Suprapubic skin (tissue), 4 donors: ENCODE measurements at regions not wholly inside any gene's neighbourhood (a gene's known extent, or its start where the extent isn't known, plus 50 kb on each side); places are given as distances from the start of the nearest gene placed in this dataset.

Experiments used
- DNase-seq, 2 donors: peaks; one replicate each; pipeline ENCODE4 v3.0.0-alpha.2; 2019; ENCODE audit warnings: low spot score in 2 of 2
- H3K27ac ChIP-seq: fragments of 200-600 bp; sonication (generic); one replicate; pipeline ENCODE4 v1.5.1; 2019
- H3K27me3 ChIP-seq: fragments of 200-600 bp; sonication (generic); one replicate; pipeline ENCODE4 v1.5.1; 2019
- H3K36me3 ChIP-seq: fragments of 200-600 bp; sonication (generic); one replicate; pipeline ENCODE4 v1.5.1; 2019
- H3K4me1 ChIP-seq: fragments of 200-600 bp; sonication (generic); one replicate; pipeline ENCODE4 v1.5.1; 2019
- H3K4me3 ChIP-seq: fragments of 200-600 bp; sonication (generic); one replicate; pipeline ENCODE4 v1.5.1; 2019; ENCODE audit warnings: mild to moderate bottlenecking
- H3K9me3 ChIP-seq: fragments of 200-600 bp; sonication (generic); one replicate; pipeline ENCODE4 v1.5.1; 2019
- CTCF ChIP-seq, 2 donors: fragments of 200-600 bp in 1 of 2; fragments of 450-650 bp in 1 of 2; sonication (generic) in 1 of 2; IDR thresholded peaks; one replicate each; pipeline ENCODE4 v1.5.1; 2016 to 2019; ENCODE audit warnings: antibody characterized with exemption in 2 of 2, mild to moderate bottlenecking in 1 of 2, moderate library complexity in 1 of 2
- EP300 ChIP-seq: sonication (generic); formaldehyde crosslinking; IDR thresholded peaks from one replicate; pipeline ENCODE4 v1.6.1; 2017; ENCODE audit warnings: antibody characterized with exemption
- POLR2A ChIP-seq, 2 donors: fragments of 450-650 bp; IDR thresholded peaks; one replicate each; pipeline ENCODE4 v1.6.1; 2017; ENCODE audit warnings: antibody characterized with exemption in 2 of 2, mild to moderate bottlenecking in 2 of 2, moderate library complexity in 2 of 2
- POLR2AphosphoS5 ChIP-seq, 3 donors: sonication (generic); formaldehyde crosslinking; IDR thresholded peaks; one replicate each; pipeline ENCODE4 v1.6.1; 2017; ENCODE audit warnings: antibody characterized with exemption in 3 of 3
- WGBS: methylation state at CpG from one replicate; pipeline ENCODE4 v1.1.5; 2018; 5-methylcytosine and 5-hydroxymethylcytosine counted together

- no peak for TF ChIP-seq POLR2A (IDR thresholded peaks at IDR 0.05)
- TF ChIP-seq POLR2AphosphoS5 (IDR thresholded peaks at IDR 0.05), result no peak
- no peak for TF ChIP-seq EP300
- TF ChIP-seq CTCF (IDR thresholded peaks at IDR 0.05), result no peak
- 54% methylated on average over 6 of the region's 8 CpGs for WGBS
- no peaks in the 10 kb centered on the region for H3K9me3 ChIP-seq
- no peak overlapping the region for H3K4me3 ChIP-seq
- DNase-seq, result peak in 1 of 2 donors; percentile 71
- H3K27ac ChIP-seq, result no peak overlapping the region
- no peaks in the 10 kb centered on the region for H3K4me1 ChIP-seq
- no peaks in the 10 kb centered on the region for H3K36me3 ChIP-seq
- H3K27me3 ChIP-seq, result peaks cover 10% of the 10 kb centered on the region
These were observed 164.6 kb downstream of the IGLL1 start for GRCh38 chr22:23415490-23415851.

- Histone ChIP-seq H3K27me3 (peaks cover 10% of the 10 kb centered on the region), H3K4me1 (no peaks in the 10 kb centered on the region), H3K27ac (no peak overlapping the region), H3K36me3 (no peaks in the 10 kb centered on the region), H3K4me3 (no peak overlapping the region), H3K9me3 (no peaks in the 10 kb centered on the region)
- 80% methylated on average over 15 of the region's 38 CpGs for WGBS
- TF ChIP-seq POLR2AphosphoS5 (IDR thresholded peaks at IDR 0.05) (no peak), CTCF (IDR thresholded peaks at IDR 0.05) (no peak), EP300 (no peak), POLR2A (IDR thresholded peaks at IDR 0.05) (no peak)
- DNase-seq, result peak; percentile 52 to 76
These were observed 165.2 kb downstream of the IGLL1 start for GRCh38 chr22:23414727-23415489.

- no peak overlapping the region for H3K27ac ChIP-seq
- H3K27me3 ChIP-seq, result peaks cover 6% of the 10 kb centered on the region
- no peak overlapping the region for H3K4me3 ChIP-seq
- TF ChIP-seq EP300 (no peak), POLR2AphosphoS5 (IDR thresholded peaks at IDR 0.05) (no peak), CTCF (IDR thresholded peaks at IDR 0.05) (no peak), POLR2A (IDR thresholded peaks at IDR 0.05) (no peak)
- no peaks in the 10 kb centered on the region for H3K4me1 ChIP-seq
- no peak for DNase-seq
- H3K9me3 ChIP-seq, result no peaks in the 10 kb centered on the region
- H3K36me3 ChIP-seq, result no peaks in the 10 kb centered on the region
These were observed 168.4 kb downstream of the IGLL1 start for GRCh38 chr22:23411739-23412138.

- Histone ChIP-seq H3K9me3 (no peaks in the 10 kb centered on the region), H3K36me3 (no peaks in the 10 kb centered on the region), H3K27ac (no peak overlapping the region), H3K4me3 (no peak overlapping the region), H3K27me3 (peaks cover 6% of the 10 kb centered on the region), H3K4me1 (no peaks in the 10 kb centered on the region)
- DNase-seq, result peak in 1 of 2 donors; percentile 15
- 90% methylated on average over 5 of the region's 5 CpGs for WGBS
- no peak for TF ChIP-seq EP300
- no peak for TF ChIP-seq POLR2A (IDR thresholded peaks at IDR 0.05)
- no peak for TF ChIP-seq CTCF (IDR thresholded peaks at IDR 0.05)
- no peak for TF ChIP-seq POLR2AphosphoS5 (IDR thresholded peaks at IDR 0.05)
These were observed 169.7 kb downstream of the IGLL1 start for GRCh38 chr22:23410411-23410810.

GRCh38 chr22:23409976-23410375, 170.1 kb downstream of the IGLL1 start:
- Histone ChIP-seq H3K4me3 (no peak overlapping the region), H3K27me3 (peaks cover 6% of the 10 kb centered on the region)
- TF ChIP-seq CTCF (IDR thresholded peaks at IDR 0.05) (no peak), POLR2AphosphoS5 (IDR thresholded peaks at IDR 0.05) (no peak), POLR2A (IDR thresholded peaks at IDR 0.05) (no peak), EP300 (no peak)

More at GRCh38 chr22:23409976-23410375, 170.1 kb downstream of the IGLL1 start:
- H3K36me3 ChIP-seq, result no peaks in the 10 kb centered on the region
- no peaks in the 10 kb centered on the region for H3K9me3 ChIP-seq
- H3K4me1 ChIP-seq, result no peaks in the 10 kb centered on the region
- peak in 1 of 2 donors; percentile 20 for DNase-seq
- 83% methylated on average over 6 of the region's 8 CpGs for WGBS
- no peak overlapping the region for H3K27ac ChIP-seq
